H1 (cell line): ENCODE measurements at regions not wholly inside any gene's neighbourhood (a gene's known extent, or its start where the extent isn't known, plus 50 kb on each side); places are given as distances from the start of the nearest gene placed in this dataset.

Experiments used
- RNF2 ChIP-seq: fragments of 200-900, 300-1000 bp; sonication (generic); IDR thresholded peaks from 2 replicates; pipeline ENCODE4 v1.7.1; 2016; ENCODE audit warnings: borderline replicate concordance, low read depth, mild to moderate bottlenecking, antibody characterized with exemption, low read length; ENCODE audit not compliant: poor library complexity, severe bottlenecking; ENCODE audit errors: missing control alignments
- SP1 ChIP-seq: IDR thresholded peaks from 2 replicates; pipeline ENCODE4 v1.6.1; 2011; ENCODE audit warnings: low read depth, low read length
- SP4 ChIP-seq: IDR thresholded peaks from 2 replicates; pipeline ENCODE4 v1.6.1; 2012; ENCODE audit warnings: low read length, inconsistent platforms
- TCF12 ChIP-seq: IDR thresholded peaks from 2 replicates; pipeline ENCODE4 v1.6.1; 2011; ENCODE audit warnings: low read depth, mild to moderate bottlenecking, low read length

GRCh38 chr18:2325933-2326332 is 245.4 kb downstream of the METTL4 start (continued):
- TF ChIP-seq RNF2 (no peak), TCF12 (no peak), SP1 (no peak), SP4 (no peak)
